Chondrocyte (in vitro differentiated cells): ENCODE measurements at regions not wholly inside any gene's neighbourhood (a gene's known extent, or its start where the extent isn't known, plus 50 kb on each side); places are given as distances from the start of the nearest gene placed in this dataset.
"Not testable (repeated sequence)": the region's sequence is repeated elsewhere in the genome, so short reads cannot be mapped to it uniquely, and the experiment has no call there.

Experiments used
- DNase-seq: peaks from one replicate; pipeline ENCODE4 v3.0.0; 2021; ENCODE audit warnings: mixed read lengths, low spot score
- H3K27ac Mint-ChIP-seq: one replicate; pipeline ENCODE4 v1.8.0; 2021; ENCODE audit warnings: mild to moderate bottlenecking, moderate library complexity, mixed read lengths; ENCODE audit not compliant: unreplicated experiment
- H3K27me3 Mint-ChIP-seq: 2 replicates; pipeline ENCODE4 v1.8.0; 2021; ENCODE audit warnings: low read depth, mixed read lengths
- H3K36me3 Mint-ChIP-seq: 2 replicates; pipeline ENCODE4 v1.8.0; 2021; ENCODE audit warnings: low read depth, mixed read lengths
- H3K4me1 Mint-ChIP-seq: 2 replicates; pipeline ENCODE4 v1.8.0; 2021; ENCODE audit warnings: low read depth, mild to moderate bottlenecking, mixed read lengths
- H3K4me3 Mint-ChIP-seq: one replicate; pipeline ENCODE4 v1.8.0; 2021; ENCODE audit warnings: mild to moderate bottlenecking, moderate library complexity, mixed read lengths; ENCODE audit not compliant: unreplicated experiment
- H3K9me3 Mint-ChIP-seq: 2 replicates; pipeline ENCODE4 v1.8.0; 2021; ENCODE audit warnings: low read depth, mixed read lengths
- TF ChIP-seq, protein P1 (sequence below): fragments of 200-600 bp; sonication (generic); IDR thresholded peaks from 2 replicates; pipeline ENCODE4 v1.5.0; 2021; ENCODE audit warnings: antibody characterized with exemption, mild to moderate bottlenecking, moderate library complexity

DNA sequence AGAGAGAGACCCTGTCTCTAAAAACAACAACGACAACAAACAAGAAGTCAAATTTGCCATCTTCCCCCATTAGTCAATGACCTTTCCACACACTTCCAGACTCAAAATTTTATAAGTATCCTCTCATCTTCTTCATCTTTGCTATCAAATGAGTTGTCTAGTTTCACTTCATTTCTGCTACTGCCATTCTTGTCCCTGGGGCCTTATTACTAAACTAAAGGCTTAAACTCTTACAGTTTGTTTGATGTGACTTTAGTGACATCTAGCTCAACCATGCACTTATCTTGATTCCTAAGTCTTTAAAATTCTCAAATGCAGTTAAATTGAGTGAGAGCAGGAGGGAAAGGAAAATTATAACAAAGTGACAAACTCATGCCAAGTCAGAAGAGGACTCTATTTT is 271.8 kb upstream of the GK2 start:
- Mint-ChIP-seq H3K4me1 (no peaks in the 10 kb centered on the region), H3K4me3 (no peak overlapping the region), H3K27me3 (peaks cover 5% of the 10 kb centered on the region), H3K27ac (no peak overlapping the region), H3K36me3 (no peaks in the 10 kb centered on the region), H3K9me3 (peaks cover 3% of the 10 kb centered on the region)
- DNase-seq: no peak
- TF ChIP-seq, protein P1, sequence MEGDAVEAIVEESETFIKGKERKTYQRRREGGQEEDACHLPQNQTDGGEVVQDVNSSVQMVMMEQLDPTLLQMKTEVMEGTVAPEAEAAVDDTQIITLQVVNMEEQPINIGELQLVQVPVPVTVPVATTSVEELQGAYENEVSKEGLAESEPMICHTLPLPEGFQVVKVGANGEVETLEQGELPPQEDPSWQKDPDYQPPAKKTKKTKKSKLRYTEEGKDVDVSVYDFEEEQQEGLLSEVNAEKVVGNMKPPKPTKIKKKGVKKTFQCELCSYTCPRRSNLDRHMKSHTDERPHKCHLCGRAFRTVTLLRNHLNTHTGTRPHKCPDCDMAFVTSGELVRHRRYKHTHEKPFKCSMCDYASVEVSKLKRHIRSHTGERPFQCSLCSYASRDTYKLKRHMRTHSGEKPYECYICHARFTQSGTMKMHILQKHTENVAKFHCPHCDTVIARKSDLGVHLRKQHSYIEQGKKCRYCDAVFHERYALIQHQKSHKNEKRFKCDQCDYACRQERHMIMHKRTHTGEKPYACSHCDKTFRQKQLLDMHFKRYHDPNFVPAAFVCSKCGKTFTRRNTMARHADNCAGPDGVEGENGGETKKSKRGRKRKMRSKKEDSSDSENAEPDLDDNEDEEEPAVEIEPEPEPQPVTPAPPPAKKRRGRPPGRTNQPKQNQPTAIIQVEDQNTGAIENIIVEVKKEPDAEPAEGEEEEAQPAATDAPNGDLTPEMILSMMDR: no peak

GRCh38 chr4:79678472-79679202 is 270.6 kb upstream of the GK2 start:
- no peak for DNase-seq
- no peak overlapping the region for H3K4me3 Mint-ChIP-seq
- H3K9me3 Mint-ChIP-seq: peaks cover 5% of the 10 kb centered on the region
- peaks cover 2% of the 10 kb centered on the region for H3K27me3 Mint-ChIP-seq
- H3K36me3 Mint-ChIP-seq: no peaks in the 10 kb centered on the region
- TF ChIP-seq, protein P1: no peak
- H3K27ac Mint-ChIP-seq: no peak overlapping the region
- H3K4me1 Mint-ChIP-seq: no peaks in the 10 kb centered on the region

DNA sequence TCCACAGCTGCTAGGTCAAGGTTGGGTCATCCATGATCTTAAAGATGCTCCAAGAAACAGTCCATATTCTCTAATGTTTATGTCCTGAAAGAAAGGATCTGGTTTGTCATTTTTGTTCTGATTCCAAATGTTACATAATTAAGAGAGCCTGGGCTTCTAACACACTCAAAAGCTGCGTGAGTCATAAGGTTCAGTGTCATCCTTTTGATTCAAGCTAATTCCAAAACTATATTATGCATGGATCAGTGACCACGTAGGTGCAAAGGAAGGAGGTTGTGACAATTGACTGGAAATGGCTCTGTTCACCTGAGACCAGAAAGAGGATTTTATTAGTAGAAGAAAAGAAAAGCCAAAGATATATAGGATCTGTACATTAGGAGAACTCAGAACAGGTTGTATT is 268.7 kb upstream of the GK2 start:
- DNase-seq: no peak
- H3K9me3 Mint-ChIP-seq: peaks cover 18% of the 10 kb centered on the region
- H3K4me3 Mint-ChIP-seq: no peak overlapping the region
- no peaks in the 10 kb centered on the region for H3K36me3 Mint-ChIP-seq
- TF ChIP-seq, protein P1: no peak
- no peak overlapping the region for H3K27ac Mint-ChIP-seq
- H3K4me1 Mint-ChIP-seq: no peaks in the 10 kb centered on the region
- peaks cover 2% of the 10 kb centered on the region for H3K27me3 Mint-ChIP-seq

DNA sequence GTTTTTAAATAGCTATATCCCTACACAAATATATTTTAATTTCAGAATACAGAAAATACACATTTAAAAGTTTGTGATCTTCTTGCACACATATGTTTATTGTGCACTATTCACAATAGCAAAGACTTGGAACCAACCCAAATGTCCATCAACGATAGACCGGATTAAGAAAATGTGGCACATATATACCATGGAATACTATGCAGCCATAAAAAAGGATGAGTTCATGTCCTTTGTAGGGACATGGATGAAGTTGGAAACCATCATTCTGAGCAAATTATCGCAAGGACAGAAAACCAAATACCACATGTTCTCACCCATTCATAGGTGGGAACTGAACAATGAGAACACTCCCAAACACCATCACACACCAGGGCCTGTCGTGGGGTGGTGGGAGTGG is 266.9 kb upstream of the GK2 start:
- not testable (repeated sequence) for H3K4me3 Mint-ChIP-seq, DNase-seq, H3K36me3 Mint-ChIP-seq, H3K4me1 Mint-ChIP-seq, H3K27me3 Mint-ChIP-seq, H3K27ac Mint-ChIP-seq
- peaks cover 31% of the 10 kb centered on the region for H3K9me3 Mint-ChIP-seq

- Mint-ChIP-seq H3K36me3 (peaks cover 1% of the 10 kb centered on the region), H3K9me3 (peaks cover 40% of the 10 kb centered on the region), H3K27ac (no peak overlapping the region), H3K27me3 (no peaks in the 10 kb centered on the region), H3K4me3 (no peak overlapping the region), H3K4me1 (no peaks in the 10 kb centered on the region)
- TF ChIP-seq, protein P1: no peak
- no peak for DNase-seq
Measured at GRCh38 chr4:79673898-79674297, 265.9 kb upstream of the GK2 start.

- H3K9me3 Mint-ChIP-seq: peaks cover 45% of the 10 kb centered on the region
- TF ChIP-seq, protein P1: no peak
Measured at GRCh38 chr4:79673377-79673776, 265.3 kb upstream of the GK2 start.

More at GRCh38 chr4:79673377-79673776, 265.3 kb upstream of the GK2 start:
- no peak overlapping the region for H3K27ac Mint-ChIP-seq
- H3K27me3 Mint-ChIP-seq: no peaks in the 10 kb centered on the region
- H3K4me3 Mint-ChIP-seq: no peak overlapping the region
- peaks cover 1% of the 10 kb centered on the region for H3K36me3 Mint-ChIP-seq
- no peaks in the 10 kb centered on the region for H3K4me1 Mint-ChIP-seq
- DNase-seq: no peak
